IPS DF 19.7 (cell line): ENCODE measurements at regions not wholly inside any gene's neighbourhood (a gene's known extent, or its start where the extent isn't known, plus 50 kb on each side); places are given as distances from the start of the nearest gene placed in this dataset.

ENCODE experiments used
- DNase-seq: peaks from one replicate; pipeline ENCODE4 v3.0.0-alpha.2; 2013; ENCODE audit warnings: low read depth, low spot score

DNA sequence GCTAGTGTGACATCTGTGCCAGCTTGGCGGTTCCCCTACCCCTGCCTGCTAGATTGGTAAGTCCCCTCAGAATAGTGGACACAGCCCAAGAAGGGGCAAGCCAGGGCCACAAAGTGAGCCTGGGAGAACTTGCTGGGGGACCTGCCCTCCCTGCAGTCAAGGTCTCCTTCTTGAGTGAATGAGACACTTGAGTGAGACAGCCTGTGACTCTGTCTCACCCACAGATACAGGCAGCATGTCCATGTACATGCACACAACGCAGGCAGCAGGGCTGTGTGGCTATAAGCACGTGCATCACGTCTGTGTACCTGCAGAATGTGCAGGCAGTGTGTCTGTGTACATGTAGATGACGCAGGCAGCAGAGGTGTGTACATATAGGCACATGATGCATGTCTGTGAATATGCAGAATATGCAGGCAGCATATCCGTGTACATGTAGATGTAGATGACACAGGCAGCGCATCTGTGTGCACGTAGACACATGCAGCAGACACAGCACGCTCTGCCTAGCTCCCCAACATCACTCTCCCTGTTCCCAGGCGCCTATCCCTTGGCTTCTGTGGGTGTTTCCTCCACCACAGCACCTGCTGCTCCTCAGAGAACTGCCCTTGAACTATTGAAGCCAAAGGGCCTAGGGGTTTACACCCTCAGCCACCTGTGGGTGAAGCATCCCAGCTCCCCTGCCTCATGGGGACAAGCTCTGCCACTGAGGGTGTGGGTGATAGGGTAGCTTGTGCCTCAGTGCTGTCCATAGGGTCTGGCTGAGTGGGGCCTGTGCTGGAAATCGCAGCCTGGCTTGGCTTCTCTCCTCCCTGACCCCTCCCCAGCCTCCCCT is 147.2 kb upstream of the TWIST2 start:
- no peak for DNase-seq

DNA sequence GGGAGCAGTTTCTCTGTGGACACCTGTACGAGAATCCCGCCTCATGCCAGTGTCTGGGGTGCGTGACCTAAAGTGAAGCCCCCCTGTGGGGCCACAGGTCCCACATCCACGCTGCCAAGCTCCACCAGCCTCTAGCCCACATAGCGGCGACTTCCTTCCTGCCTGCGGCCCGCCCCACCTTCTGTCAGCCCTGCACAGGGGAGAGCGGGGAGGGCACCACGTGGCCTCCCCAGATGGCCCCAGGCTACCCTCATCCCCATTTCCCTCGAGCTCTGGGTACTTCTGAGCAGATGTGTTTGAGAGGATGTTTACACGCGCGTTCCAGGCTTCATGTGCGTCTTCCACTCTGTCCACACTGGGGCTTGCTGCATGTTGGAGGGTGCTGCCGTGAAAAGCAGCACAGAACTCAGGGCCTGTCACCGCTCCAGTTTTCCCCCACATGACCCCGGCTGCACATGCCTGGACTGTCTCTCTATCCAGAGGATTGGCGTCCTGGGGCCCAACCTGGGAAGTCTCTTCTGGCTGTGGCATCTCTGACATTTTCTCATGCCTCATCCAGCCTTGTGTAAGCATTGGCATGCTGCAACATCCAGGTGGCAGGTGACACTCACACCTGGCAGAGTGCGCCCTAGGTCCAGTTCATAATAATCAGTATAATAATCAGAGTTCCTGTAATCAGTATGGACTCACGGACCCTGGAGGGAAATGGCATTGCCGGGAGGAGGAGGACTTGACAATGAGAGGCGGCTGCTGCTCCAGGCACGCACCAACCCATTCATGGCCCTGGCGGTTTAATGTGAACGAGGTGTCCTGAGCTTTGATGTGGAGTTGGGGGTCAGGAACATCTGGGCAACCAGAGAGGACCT is 146.3 kb upstream of the TWIST2 start:
- DNase-seq = no peak

- no peak for DNase-seq
Observed at GRCh38 chr2:238702276-238703052, 145.4 kb upstream of the TWIST2 start.

DNA sequence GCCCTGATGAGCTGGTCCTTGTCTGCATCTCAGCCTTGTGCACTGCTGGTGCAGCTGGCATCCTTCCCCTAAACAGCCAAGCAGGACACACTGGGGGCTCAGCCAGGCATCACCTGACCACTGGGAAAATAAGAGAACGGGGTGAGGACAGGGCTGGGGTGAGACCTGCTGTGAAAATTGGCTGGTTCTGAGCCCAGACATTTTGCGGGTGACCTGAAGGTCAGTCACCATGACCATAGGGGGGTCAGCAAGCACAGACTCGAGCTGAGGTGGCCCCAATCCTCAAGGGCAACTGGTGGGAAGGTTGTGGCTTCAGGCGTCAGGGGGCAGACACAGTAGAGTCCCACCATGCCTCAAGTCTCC is 144.9 kb upstream of the TWIST2 start:
- DNase-seq = no peak

DNA sequence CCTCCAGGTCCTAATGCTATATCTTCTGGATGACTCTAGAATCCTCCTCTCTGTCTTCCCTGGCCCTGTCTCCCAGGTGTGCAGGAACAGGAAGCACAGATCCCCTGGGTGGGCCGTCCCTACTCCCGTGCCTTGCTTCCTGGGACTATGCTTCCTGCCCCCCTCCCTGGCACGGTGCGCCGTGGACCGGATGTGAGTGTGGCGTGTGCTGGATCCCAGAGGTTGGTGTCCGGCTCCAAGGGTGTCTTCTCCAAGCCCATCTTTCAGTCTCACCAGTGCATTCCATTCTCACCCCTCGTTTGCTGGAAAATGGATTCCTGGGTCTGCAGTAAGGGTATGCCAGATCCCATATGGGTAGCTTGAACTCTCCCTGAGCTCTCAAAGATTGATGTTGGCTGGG is 144.4 kb upstream of the TWIST2 start:
- DNase-seq = no peak

GRCh38 chr2:238704471-238705225 is 143.2 kb upstream of the TWIST2 start:
- no peak for DNase-seq

DNA sequence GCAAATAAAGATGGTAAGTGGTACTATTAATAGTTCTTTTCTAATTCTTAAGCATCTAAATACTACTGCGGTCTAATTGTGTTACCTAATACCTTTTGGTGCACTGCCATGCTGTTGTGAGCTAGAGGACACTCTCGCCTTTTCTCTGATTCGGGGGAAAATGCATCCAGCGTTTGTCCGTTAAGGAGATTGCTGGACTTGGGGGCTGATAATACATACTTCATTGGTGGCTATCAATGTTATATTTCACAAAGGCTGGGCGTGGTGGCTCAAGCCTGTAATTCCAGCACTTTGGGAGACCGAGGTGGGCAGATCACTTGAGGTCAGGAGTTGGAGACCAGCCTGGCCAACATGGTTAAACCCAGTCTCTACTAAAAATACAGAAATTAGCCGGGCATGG is 141.7 kb upstream of the TWIST2 start:
- DNase-seq = no peak

DNA sequence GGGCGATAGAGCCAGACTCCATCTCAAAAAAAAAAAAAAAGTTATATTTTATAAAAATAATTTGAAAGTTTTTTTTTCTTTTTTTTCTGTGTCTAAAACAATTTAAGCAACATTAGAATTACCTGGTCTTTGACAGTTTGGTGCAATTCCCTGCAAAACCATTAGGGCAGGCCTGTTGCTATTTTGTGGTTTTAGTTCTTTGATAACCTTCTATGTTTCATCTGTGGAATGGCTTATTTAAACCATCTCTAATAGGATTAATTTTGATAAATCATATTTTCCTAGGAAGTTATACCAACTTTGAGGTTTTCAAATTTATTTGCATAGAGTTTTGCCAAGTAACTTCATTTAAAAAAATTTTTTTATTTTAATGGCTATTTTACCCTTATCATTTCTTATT is 141.2 kb upstream of the TWIST2 start:
- DNase-seq = no peak

DNA sequence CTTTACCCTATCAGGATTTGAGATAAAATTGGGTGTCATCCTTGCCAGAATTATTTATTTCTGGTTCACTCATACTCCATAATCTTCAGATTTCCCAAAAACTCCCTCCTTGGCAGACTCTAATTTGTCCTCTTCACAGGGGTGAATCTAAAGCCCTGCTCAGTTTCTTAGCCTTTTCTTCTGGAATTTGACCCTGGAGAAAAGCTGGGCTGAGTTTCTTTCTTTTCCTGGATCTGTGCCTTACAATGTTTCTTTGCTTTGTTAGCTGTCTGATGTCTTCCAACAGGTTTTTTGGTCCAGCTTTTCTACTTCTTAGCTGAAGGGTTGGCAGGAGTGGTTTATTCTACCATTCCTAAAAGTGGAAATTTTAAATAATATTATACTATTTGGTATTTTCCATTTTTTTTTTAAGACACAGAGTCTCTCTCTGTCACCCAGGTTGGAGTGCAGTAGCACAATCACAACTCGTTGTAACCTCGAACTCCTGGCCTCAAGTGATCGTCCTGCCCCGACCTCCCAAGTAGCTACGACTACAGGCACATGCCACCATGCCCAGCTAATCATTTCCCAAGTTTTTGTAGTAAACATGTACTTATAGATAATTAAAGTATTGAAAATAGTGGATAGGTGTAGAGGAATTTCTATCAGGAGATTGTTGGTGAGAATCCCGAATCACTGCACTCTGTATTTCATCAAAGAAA is 138.4 kb upstream of the TWIST2 start:
- DNase-seq = no peak

DNA sequence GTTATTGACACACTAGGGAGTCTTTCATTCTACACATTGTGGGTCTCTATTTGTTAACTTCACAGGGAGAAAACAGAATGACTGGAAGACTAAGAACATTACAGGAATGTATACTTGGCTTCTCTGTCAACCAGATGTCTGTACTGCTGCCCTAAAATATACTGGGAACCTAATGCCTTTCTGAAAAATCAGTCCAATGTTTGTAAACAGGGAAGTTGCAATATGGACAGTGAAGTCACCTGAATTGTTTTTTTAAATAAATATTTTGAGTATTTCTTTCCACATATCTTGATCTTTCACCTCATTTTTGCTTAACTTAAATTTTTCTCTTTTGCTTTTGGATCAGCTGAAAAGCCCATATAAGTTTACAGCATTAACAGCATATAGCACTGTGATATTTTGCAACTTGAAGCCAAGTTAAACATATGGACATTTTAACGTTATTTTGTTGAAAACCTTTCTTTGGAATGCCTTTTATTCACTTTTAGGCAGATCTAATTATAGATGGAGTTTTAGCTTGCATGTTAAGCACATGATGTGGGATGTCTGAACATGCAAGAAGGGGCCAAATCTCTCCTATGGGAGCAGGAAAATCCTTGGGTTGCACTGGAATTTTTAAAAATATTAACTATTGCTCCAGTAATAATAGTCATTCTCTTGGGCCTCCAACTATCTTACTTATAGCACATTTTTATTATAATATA is 137.7 kb upstream of the TWIST2 start:
- no peak for DNase-seq

GRCh38 chr2:238710787-238711186 is 137.1 kb upstream of the TWIST2 start:
- DNase-seq = no peak

- no peak for DNase-seq
Observed at GRCh38 chr2:238711346-238711745, 136.5 kb upstream of the TWIST2 start.

- DNase-seq = no peak
Observed at GRCh38 chr2:238712011-238712410, 135.9 kb upstream of the TWIST2 start.

DNA sequence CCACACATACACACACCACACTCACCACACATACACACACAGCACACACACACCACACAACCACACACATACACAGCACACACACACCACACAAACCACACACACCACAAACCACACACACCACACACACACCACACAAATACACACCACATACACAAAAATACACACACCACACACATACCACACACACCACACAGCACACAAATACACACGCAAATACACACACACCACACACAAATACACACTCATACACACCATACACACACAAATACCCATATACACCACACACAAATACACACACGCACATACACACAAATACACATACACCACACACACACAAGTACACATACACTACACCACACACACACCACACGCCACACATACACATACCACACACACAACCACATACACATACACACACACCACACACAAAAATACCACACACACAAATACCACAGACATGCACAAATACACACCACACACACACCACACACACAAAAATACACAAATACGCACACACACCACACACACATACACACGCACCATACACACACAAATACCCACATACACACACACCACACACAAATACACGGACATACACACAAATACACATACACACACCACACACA is 134.6 kb upstream of the TWIST2 start:
- DNase-seq = no peak

DNA sequence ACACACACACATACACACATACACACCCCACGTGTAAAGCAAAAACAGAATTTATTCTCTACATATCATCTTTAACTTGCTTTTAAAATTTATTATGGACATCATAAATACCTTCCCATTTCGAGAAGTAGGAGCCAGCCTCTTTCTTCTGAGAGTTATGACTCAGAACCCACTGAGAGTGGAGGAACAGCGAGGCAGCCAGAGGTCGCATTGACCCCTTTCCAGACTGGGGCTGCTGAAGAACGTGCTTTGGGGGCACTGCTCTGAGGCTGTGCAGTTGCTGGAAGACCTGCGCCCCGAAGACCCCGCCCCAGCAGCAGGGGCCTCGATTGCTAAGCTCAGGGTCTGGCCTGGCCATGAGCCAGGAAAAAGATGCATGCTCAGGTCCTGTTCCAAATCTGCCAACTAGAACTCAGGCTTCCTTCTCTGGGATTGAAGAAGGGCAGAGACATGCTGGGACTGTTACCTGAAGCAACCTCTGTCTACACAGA is 133.8 kb upstream of the TWIST2 start:
- DNase-seq = no peak

GRCh38 chr2:238716171-238716570 is 131.7 kb upstream of the TWIST2 start:
- DNase-seq = no peak

- no peak for DNase-seq
Observed at GRCh38 chr2:238716585-238716984, 131.3 kb upstream of the TWIST2 start.

DNA sequence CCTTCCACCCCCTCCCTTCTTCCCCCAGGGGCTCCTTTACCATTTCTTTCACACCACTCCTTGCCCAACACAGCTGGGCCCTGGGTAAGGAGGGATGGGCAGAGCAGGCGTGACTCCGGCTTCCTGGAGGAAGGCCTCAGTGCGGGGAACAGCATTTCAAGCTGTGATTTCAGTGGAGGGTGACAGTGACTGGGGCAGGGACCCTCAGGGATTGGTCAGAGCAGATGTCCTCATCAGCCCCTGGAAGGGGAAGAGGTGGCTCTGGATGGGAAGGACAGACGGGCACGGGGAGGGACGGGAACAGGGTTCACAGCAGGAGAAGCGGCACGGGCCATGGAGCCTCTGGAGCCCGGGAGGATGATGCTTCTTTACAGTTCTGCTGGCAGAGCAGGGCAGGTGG is 130.8 kb upstream of the TWIST2 start:
- DNase-seq = no peak

- DNase-seq = no peak
Observed at GRCh38 chr2:238719641-238720040, 128.2 kb upstream of the TWIST2 start.
